GM19240 (cell line): ENCODE measurements at regions not wholly inside any gene's neighbourhood (a gene's known extent, or its start where the extent isn't known, plus 50 kb on each side); places are given as distances from the start of the nearest gene placed in this dataset.
"Not testable (repeated sequence)": the region's sequence is repeated elsewhere in the genome, so short reads cannot be mapped to it uniquely, and the experiment has no call there.

Experiments
- DNase-seq: peaks from one replicate; pipeline ENCODE4 v3.0.0; 2011; ENCODE audit warnings: low spot score; ENCODE audit not compliant: insufficient read length

DNA sequence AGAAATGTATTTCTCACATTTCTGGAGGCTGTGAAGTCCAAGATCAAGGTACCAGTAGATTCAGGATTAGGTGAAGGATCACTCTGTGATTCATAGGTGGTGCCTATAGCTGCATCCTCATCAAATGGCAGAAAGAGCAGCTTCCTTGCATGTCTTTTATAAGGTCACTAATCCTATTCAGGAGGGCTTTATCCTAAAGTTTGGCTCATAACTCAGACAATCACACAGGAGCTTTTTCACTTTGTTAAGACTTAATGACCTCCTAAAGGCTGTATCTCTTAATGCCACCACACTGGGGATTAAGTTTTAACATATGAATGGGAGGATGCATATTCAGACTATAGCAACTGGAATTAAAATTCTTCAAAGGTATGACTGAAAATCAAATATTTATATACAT is 861.1 kb downstream of the DACH1 start:
- DNase-seq, result no peak

GRCh38 chr13:70995338-70995737 is 871.7 kb downstream of the DACH1 start:
- DNase-seq, result no peak

DNA sequence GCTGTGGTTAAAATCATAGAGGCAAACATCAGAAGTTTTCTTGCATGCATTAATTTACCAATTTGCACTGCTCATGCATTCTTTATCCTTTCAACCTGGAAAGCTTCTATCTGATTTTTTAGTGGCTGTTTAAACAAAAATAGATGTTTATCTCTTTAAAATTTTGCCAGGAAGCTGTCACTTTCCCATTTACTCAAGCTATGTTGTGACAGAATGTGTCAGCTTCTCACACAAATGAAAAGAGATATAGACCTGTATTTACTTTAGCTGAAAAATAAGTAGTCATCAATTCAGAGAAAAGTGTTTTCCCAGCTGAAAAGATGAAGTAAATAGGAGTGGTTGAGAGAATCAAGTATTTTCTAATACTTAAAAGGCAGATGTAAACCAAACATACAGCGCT is 872.8 kb downstream of the DACH1 start:
- DNase-seq, result no peak

- no peak for DNase-seq
Measured at GRCh38 chr13:70987043-70987442, 878.8 kb upstream of the KLHL1 start.

- no peak for DNase-seq
Measured at GRCh38 chr13:70985371-70985770, 877.1 kb upstream of the KLHL1 start.

DNA sequence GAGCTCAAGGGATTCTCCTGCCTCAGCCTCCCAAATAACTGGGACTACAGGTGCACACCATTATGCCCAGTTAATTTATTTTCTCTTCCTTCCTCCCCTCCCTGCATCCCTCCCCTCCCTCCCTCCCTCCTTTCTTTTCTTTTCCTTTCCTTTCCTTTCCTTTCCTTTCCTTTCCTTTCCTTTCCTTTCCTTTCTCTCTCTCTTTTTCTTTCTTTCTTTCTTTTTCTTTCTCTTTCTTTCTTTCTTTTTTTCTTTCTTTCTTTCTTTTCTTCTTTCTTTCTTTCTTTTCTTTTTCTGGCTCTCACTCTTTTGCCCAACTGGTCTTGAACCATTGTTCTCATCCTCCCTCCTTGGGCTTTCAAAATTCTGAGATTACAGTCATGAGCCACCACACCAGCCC is 873.0 kb upstream of the KLHL1 start:
- not testable (repeated sequence) for DNase-seq

GRCh38 chr13:70969321-70969720 is 861.1 kb upstream of the KLHL1 start:
- no peak for DNase-seq

GRCh38 chr13:70967564-70967963 is 859.3 kb upstream of the KLHL1 start:
- no peak for DNase-seq

- no peak for DNase-seq
Measured at GRCh38 chr13:70964874-70965273, 856.6 kb upstream of the KLHL1 start.

GRCh38 chr13:70964124-70964523 is 855.9 kb upstream of the KLHL1 start:
- DNase-seq, result no peak

- no peak for DNase-seq
Measured at GRCh38 chr13:70960841-70961443, 852.7 kb upstream of the KLHL1 start.

GRCh38 chr13:70959035-70959775 is 851.0 kb upstream of the KLHL1 start:
- no peak for DNase-seq

GRCh38 chr13:70955887-70956286 is 847.6 kb upstream of the KLHL1 start:
- DNase-seq, result no peak

DNA sequence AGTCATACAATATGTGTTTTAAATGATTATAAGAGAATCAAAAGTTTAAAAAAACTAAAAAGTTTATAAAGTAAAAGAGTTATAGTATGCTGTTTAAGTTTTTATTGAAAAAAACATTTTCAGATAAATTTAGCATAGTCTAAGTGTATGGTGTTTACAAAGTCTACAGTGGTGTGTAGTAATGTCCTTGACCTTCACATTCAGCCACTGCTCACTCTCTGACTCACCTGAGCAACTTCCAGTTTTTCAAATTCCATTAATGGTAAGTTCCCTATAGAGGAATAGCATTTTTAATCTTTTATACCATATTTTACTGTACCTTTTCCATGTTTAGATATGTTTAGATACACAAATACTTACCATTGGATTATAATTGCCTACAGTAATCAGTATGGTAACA is 842.4 kb upstream of the KLHL1 start:
- DNase-seq, result no peak

GRCh38 chr13:70945506-70945905 is 837.3 kb upstream of the KLHL1 start:
- no peak for DNase-seq

DNA sequence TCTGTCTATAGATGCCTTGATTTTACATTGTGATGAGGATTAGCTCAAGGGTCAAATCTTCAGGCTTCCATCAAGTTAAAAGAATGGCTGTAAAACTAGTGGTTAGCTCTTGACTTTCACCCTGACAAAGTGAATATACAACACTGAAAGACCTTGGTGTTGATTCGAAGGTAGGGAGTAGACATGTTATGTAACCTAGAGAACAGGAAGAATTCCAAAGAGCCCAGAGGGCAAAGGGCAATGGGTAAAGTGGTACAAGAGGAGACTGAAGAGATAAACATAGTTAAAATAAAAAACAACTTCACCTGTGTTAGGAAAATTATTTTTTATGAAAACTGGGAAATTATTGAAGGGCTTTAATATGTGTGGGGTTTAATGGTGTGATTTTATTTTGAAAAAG is 833.2 kb upstream of the KLHL1 start:
- no peak for DNase-seq

GRCh38 chr13:70938462-70938861 is 830.2 kb upstream of the KLHL1 start:
- no peak for DNase-seq

- DNase-seq, result no peak
Measured at GRCh38 chr13:70932511-70932910, 824.3 kb upstream of the KLHL1 start.

- DNase-seq, result no peak
Measured at GRCh38 chr13:70923863-70924752, 815.9 kb upstream of the KLHL1 start.

- no peak for DNase-seq
Measured at GRCh38 chr13:70911286-70911685, 803.0 kb upstream of the KLHL1 start.

GRCh38 chr13:70908795-70909194 is 800.5 kb upstream of the KLHL1 start:
- no peak for DNase-seq

DNA sequence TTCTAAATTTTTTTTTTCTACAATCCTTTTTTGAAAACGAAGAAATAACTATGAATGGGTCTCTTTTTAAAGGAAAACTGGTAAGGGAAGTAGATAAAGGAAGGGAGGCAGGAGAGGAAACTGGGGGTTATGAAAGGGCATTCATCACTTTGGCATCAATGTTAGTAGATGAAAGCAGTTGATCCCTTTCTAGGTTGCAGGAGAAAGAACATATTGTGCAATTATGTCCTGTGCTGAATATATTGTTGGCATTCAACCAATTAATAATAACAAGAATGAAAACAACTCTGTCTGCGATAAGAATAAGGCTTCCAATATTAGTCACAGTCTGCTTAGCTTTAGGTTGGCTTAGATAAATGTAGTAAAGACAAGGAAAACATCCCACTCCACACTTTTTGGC is 796.8 kb upstream of the KLHL1 start:
- no peak for DNase-seq
